HG03520 (cell line): ENCODE measurements at regions not wholly inside any gene's neighbourhood (a gene's known extent, or its start where the extent isn't known, plus 50 kb on each side); places are given as distances from the start of the nearest gene placed in this dataset.

Experiments used
- ATAC-seq: cut with Tn5 transposase; IDR thresholded peaks from one replicate; pipeline ENCODE4 v1.9.1; 2021; ENCODE audit warnings: mild to moderate bottlenecking, moderate library complexity; ENCODE audit not compliant: unreplicated experiment

- ATAC-seq = no peak
Observed at GRCh38 chr6:67300430-67301040, 1334.5 kb upstream of the ADGRB3 start.

GRCh38 chr6:67292169-67292568 is 1342.9 kb upstream of the ADGRB3 start:
- no peak for ATAC-seq

DNA sequence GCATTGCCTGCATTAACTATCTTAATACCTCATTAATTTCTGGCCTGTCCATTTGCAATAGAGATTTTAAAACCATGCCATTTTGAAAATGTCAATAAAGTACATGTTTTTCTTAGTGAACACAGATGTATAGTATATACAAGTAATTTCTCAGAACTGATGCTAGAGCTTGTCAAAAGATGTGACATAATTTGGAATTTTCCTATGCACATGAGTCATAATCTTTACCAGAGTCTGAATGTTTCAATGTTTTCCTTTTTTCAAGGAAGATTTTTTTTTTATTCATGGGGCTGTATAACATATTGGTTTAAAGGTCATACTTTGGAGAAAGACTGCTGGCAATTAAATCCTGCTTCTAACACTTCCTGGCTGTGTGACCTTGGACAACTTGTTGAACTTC is 1347.5 kb upstream of the ADGRB3 start:
- ATAC-seq = no peak

- no peak for ATAC-seq
Observed at GRCh38 chr6:67285770-67286495, 1349.1 kb upstream of the ADGRB3 start.

- no peak for ATAC-seq
Observed at GRCh38 chr6:67277312-67277711, 1357.8 kb upstream of the ADGRB3 start.

DNA sequence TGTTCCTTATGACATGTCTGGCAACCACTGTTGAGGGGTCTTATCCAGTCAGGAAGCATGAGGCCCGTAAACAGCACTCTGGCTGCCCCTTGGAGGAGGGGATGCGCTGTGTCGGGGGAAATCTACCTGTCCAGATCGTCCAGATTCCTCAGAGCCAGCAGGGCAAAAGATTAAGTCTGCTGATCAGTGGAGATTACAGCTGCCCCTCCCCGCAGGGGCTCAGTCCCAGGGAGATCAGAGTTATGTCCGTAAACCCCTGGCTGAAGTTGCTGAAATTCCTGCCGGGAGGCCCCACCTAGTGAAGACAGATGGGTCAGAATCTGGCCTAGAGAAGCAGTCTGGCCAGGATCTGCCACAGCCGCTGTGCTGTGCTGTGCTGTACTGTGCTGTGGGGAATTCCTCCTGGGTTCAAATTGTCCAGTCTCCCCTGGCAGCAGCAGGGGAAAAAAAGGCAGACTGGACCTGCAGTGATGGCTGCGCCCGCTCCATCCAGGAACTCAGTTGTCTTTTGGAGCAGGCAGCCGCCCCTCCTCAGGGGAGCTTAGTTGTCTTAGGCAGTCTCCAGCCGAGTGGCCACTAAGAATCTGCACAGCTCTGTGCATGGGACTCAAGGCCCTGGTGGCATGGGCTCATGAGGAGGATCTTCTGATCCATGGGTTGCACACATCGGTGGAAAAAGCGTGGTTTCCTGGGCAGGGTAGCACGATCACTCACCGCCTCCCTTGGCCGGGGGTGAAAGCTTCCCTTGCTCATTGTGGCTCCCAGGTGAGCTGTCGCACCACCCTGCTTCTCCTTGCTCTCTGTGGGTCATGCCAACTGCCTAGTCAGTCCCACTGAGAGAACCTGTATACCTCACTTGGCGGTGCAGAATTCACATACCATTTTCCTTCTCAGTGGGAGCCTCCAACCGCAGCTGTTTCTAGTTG is 1368.8 kb upstream of the ADGRB3 start:
- no peak for ATAC-seq

- no peak for ATAC-seq
Observed at GRCh38 chr6:67252663-67253062, 1382.4 kb upstream of the ADGRB3 start.

- ATAC-seq = no peak
Observed at GRCh38 chr6:67248077-67248476, 1387.0 kb upstream of the ADGRB3 start.

GRCh38 chr6:67244037-67244436 is 1391.0 kb upstream of the ADGRB3 start:
- no peak for ATAC-seq

DNA sequence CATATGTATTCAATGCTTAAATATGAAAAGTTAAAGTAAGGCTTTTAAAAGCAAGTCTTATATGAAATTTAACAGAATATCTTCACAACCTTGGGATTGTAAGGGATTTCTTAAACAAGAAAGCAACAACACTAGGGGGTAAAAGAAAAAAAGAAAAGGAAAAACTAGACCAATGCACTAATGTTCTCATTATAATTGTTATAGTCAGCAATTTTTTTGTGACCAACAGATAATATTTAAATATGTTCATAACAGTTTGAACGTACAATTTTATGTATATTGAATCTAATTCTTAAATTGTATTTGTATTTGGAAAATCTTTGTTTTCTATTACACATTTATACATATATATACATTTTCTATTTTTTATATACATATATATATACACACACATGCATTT is 1397.8 kb upstream of the ADGRB3 start:
- ATAC-seq = no peak

DNA sequence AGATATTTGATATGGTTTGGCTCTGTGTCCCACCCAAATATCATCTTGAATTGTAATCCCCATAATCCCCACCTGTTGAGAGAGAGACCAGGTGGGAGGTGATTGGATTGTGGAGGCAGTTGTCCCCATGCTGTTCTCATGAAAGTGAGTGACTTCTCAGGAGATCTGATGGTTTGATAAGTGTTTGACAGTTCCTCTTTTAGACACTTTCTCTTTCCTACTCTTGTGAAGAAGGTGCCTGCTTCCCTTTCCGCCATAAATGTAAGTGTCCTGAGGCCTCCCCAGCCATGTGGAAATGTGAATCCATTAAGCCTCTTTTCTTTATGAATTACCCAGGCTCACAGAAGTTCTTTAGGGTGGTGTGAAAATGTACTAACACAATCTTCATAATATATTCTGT is 1404.0 kb upstream of the ADGRB3 start:
- no peak for ATAC-seq

GRCh38 chr6:67224989-67225388 is 1410.1 kb upstream of the ADGRB3 start:
- ATAC-seq = no peak

DNA sequence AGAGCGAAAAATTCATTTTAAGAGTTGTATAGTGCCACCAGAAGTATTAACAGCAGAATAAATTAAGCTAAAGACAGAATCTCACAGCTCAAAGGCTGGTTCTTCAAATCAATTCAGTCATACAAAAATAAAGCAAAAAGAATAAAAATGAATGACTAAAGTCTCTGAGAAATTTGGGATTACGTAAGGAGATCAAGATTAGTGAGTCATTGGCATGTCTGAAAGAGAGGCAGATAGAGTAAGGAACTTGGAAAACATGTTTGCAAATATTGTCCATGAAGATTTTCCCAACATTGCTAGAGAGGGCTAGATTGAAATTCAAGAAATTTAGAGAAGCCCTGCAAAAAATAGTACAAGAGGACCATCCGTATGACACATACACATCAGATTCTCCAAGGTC is 1413.9 kb upstream of the ADGRB3 start:
- no peak for ATAC-seq

GRCh38 chr6:67219346-67219745 is 1415.7 kb upstream of the ADGRB3 start:
- no peak for ATAC-seq

- ATAC-seq = no peak
Observed at GRCh38 chr6:67212584-67212983, 1422.5 kb upstream of the ADGRB3 start.

GRCh38 chr6:67210450-67210849 is 1424.6 kb upstream of the ADGRB3 start:
- no peak for ATAC-seq

GRCh38 chr6:67201563-67201962 is 1433.5 kb upstream of the ADGRB3 start:
- no peak for ATAC-seq

DNA sequence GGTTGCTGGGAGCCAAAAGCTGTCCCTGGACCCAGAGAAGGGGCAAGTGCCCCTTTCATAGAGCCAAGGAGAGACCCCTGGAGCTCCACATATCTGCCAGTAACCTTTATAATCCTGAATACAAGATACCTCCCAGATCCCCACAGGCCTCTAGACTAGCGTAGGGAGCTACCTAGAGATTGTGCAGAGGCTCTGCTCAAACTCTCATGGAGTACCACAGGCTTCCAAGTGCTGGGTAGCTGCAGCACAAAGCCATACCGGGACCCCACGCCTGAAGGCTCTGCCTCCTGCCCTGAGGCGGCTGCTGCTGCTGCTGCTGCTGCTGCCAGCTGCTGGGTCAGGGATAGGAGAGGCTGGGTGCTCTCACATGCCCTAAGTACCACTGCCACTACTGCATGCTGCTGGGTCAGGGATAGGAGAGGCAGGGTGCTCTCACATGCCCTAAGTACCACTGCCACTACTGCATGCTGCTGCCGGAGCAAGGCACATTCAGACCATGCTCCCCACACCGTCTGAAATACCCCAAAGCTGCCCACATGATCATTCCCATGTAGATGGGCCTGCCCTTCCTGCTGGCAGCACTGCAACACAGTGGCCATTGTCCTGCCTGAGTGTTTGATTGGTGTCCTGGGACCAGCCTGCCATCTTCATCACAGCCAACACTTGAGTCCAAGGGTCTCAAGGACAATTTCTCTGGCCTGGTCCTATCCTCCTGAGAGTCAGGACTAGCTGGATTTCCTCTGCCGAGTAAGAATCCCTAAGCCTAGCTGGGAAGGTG is 1434.3 kb upstream of the ADGRB3 start:
- no peak for ATAC-seq

- no peak for ATAC-seq
Observed at GRCh38 chr6:67199425-67199824, 1435.7 kb upstream of the ADGRB3 start.

GRCh38 chr6:67190733-67191132 is 1444.3 kb upstream of the ADGRB3 start:
- ATAC-seq = no peak

GRCh38 chr6:67184405-67184804 is 1450.7 kb upstream of the ADGRB3 start:
- no peak for ATAC-seq
